ENCODE measurements at regions not wholly inside any gene's neighbourhood (a gene's known extent, or its start where the extent isn't known, plus 50 kb on each side); places are given as distances from the start of the nearest gene placed in this dataset.
A peak's percentile ranks its signal among the peaks of the same experiment; 100 is the strongest.

DNA sequence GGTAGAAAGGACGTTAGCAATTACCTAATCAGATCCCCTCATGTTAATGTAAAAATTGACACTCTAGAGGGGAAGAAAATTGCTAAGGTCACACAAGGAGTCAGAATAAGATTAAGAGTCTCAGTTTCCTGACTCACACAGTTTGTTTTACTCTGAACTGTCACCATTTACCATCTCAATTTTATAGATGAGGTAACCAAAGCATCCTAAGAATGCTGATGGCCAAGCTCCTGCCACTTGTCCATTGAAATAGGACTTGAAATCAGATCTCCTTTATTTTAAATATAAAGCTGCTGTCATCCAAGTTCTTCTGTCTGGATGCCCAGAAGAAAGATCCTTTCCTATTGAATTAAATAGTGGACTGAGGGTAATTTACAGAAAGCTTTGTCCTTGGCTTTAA is 114.8 kb upstream of the VAMP7 start:
- no CpG with 5 or more reads among the region's 1 CpG for WGBS, 2 experiments (ENCODE audit: extremely low coverage in 2 of 2, insufficient read length in 1 of 2)
- H2BK15ac ChIP-seq (ENCODE audit: low read depth, low read length) = no peak overlapping the region
- peak overlapping the region; percentile 97; the same call in 1 of the 2 replicates for H3K4me2 ChIP-seq (ENCODE audit: low read depth, low read length)
- no peak overlapping the region for H3K23ac ChIP-seq (ENCODE audit: low read depth, low read length)
- H3K27ac ChIP-seq (ENCODE audit: insufficient read depth, low read length) = no peak overlapping the region
- no peak overlapping the region for H4K5ac ChIP-seq (ENCODE audit: low read depth, low read length)
- H3K79me1 ChIP-seq (ENCODE audit: low read depth in 1 of 2, low read length in 2 of 2) = no peaks in the 10 kb centered on the region
- no peak for TF ChIP-seq NFE2L2 (IDR thresholded peaks at IDR 0.05; ENCODE audit: low read depth, low read length)
- no peak for TF ChIP-seq RCOR1 (IDR thresholded peaks at IDR 0.05; ENCODE audit: insufficient replicate concordance, low read length)
- TF ChIP-seq, protein P1, sequence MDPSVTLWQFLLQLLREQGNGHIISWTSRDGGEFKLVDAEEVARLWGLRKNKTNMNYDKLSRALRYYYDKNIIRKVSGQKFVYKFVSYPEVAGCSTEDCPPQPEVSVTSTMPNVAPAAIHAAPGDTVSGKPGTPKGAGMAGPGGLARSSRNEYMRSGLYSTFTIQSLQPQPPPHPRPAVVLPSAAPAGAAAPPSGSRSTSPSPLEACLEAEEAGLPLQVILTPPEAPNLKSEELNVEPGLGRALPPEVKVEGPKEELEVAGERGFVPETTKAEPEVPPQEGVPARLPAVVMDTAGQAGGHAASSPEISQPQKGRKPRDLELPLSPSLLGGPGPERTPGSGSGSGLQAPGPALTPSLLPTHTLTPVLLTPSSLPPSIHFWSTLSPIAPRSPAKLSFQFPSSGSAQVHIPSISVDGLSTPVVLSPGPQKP (IDR thresholded peaks at IDR 0.05; ENCODE audit: borderline replicate concordance, low read depth, low read length) = no peak
- TF ChIP-seq SMC3 (IDR thresholded peaks at IDR 0.05; ENCODE audit: low read depth, low read length) = no peak
- TF ChIP-seq MXI1 (IDR thresholded peaks at IDR 0.05; ENCODE audit: borderline replicate concordance, low read depth, low read length) = no peak
- TF ChIP-seq USF2 (IDR thresholded peaks at IDR 0.05; ENCODE audit: low read depth, low read length) = no peak
- TF ChIP-seq POLR2A (IDR thresholded peaks at IDR 0.05; ENCODE audit: low read depth, low read length) = no peak
- H4K20me1 ChIP-seq (ENCODE audit: insufficient read depth, low read length) = no peaks in the 10 kb centered on the region
- intact Hi-C loops (cut with micrococcal nuclease) = no loop called here
- H2AFZ ChIP-seq (replicated peaks; ENCODE audit: low read length, poor library complexity) = no peak overlapping the region
- H3K18ac ChIP-seq (ENCODE audit: low read depth, low read length) = no peak overlapping the region
- H3K56ac ChIP-seq (ENCODE audit: extremely low read depth, insufficient read depth, low read length) = no peak overlapping the region; the same call in 1 of the 2 replicates
- H4K8ac ChIP-seq (ENCODE audit: low read depth in 2 of 2, low read length in 2 of 2) = no peak overlapping the region
- H3K9ac ChIP-seq (ENCODE audit: low read depth, low read length) = no peak overlapping the region
- 0 out of 2 replicates have a peak overlapping the region, but pooled peaks have one; percentile 40 for H3K4ac ChIP-seq (ENCODE audit: low read depth, low read length)
- no peak overlapping the region for H2AK9ac ChIP-seq (replicated peaks; ENCODE audit: low read depth, low read length, poor library complexity)
- no peaks in the 10 kb centered on the region for H3K9me3 ChIP-seq (ENCODE audit: control insufficient read depth, insufficient read depth, low read length)
- H3K9me1 ChIP-seq (ENCODE audit: insufficient read depth, low read length) = no peaks in the 10 kb centered on the region
- no peak overlapping the region for H2BK120ac ChIP-seq (ENCODE audit: low read depth, low read length)
- BruUV-seq (replicated peaks) = no TSS peak
- in situ Hi-C loops (cut with MboI; ENCODE audit: low sequenced_read_pairs) = no loop called here
- H2BK5ac ChIP-seq (ENCODE audit: low read depth, low read length, poor library complexity, severe bottlenecking) = no peak overlapping the region
- no peak overlapping the region for H4K91ac ChIP-seq (ENCODE audit: insufficient read depth, low read depth, low read length)
- CTCF ChIA-PET = no interaction called here
- no peaks in the 10 kb centered on the region for H3K36me3 ChIP-seq (ENCODE audit: control insufficient read depth, insufficient read depth, low read length)
- H3K14ac ChIP-seq (replicated peaks; ENCODE audit: low read depth, low read length) = no peak overlapping the region
- DNase-seq (no peak), ATAC-seq (ENCODE audit: low read depth) (no peak)
- no peak overlapping the region for H2AK5ac ChIP-seq (ENCODE audit: low read depth, low read length)
- H3K4me3 ChIP-seq (ENCODE audit: insufficient read depth, low read depth, low read length) = no peak overlapping the region
- no peak overlapping the region for H2BK20ac ChIP-seq (ENCODE audit: low read depth, low read length)
- peaks cover 2% of the 10 kb centered on the region; the same call in 1 of the 2 replicates for H3K4me1 ChIP-seq (ENCODE audit: control insufficient read depth, insufficient read depth, low read length)
- dilution Hi-C loops (cut with HindIII; ENCODE audit: low sequenced_read_pairs, unreplicated experiment) = no loop called here
- POLR2A ChIA-PET (ENCODE audit: unreplicated experiment) = no interaction called here
- H3K27me3 ChIP-seq (ENCODE audit: control insufficient read depth, insufficient read depth, low read length) = no peaks in the 10 kb centered on the region
